ENCODE measurements at regions not wholly inside any gene's neighbourhood (a gene's known extent, or its start where the extent isn't known, plus 50 kb on each side); places are given as distances from the start of the nearest gene placed in this dataset.

GRCh38 chr10:88221010-88221973 lies 357.9 kb downstream of the PTEN start:
- no peak for TF ChIP-seq EZH2 (IDR thresholded peaks at IDR 0.05)
- TF ChIP-seq CTCF (IDR thresholded peaks at IDR 0.05): no peak

All from neural progenitor cell (in vitro differentiated cells).